ENCODE measurements at regions not wholly inside any gene's neighbourhood (a gene's known extent, or its start where the extent isn't known, plus 50 kb on each side); places are given as distances from the start of the nearest gene placed in this dataset.

DNA sequence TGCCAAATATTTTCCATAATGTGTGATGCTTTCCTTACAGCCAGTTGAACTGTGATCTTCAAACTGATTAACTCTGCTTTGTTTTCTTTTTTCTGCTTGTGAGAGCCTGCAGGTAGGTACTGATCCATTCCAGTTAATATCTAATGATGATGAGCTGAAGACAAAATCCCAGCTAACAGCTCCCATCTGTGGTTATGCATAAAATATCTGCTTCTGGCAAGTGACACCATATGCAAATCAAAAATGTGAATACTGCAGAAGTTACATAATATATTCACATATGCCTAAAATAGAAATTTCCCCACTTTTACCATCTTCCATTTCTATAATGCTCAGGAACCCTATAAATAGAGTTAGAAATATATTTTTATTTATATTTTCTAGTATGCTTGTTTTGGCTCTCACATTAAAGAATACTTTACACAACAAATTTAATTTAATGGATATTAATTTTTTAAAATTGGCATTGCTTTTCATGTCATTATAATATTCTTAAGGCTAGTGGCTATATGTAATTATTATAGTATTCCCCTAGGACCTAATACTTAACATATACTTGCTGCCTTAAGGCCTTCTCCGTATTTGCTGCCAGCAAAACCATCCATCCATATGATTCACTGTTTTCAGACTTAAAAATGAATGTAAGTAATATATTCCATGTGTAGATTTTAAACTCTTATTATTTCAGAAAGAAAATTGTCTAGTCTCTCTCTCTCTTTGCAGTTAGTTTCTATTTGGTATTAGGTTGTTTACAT is 83.8 kb downstream of the CCER1 start:
- TF ChIP-seq POLR2AphosphoS5 (IDR thresholded peaks at IDR 0.05), result no peak
- TF ChIP-seq, protein P1, sequence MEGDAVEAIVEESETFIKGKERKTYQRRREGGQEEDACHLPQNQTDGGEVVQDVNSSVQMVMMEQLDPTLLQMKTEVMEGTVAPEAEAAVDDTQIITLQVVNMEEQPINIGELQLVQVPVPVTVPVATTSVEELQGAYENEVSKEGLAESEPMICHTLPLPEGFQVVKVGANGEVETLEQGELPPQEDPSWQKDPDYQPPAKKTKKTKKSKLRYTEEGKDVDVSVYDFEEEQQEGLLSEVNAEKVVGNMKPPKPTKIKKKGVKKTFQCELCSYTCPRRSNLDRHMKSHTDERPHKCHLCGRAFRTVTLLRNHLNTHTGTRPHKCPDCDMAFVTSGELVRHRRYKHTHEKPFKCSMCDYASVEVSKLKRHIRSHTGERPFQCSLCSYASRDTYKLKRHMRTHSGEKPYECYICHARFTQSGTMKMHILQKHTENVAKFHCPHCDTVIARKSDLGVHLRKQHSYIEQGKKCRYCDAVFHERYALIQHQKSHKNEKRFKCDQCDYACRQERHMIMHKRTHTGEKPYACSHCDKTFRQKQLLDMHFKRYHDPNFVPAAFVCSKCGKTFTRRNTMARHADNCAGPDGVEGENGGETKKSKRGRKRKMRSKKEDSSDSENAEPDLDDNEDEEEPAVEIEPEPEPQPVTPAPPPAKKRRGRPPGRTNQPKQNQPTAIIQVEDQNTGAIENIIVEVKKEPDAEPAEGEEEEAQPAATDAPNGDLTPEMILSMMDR (IDR thresholded peaks at IDR 0.05), result no peak
- TF ChIP-seq POLR2A (IDR thresholded peaks at IDR 0.05), result no peak

Measured in stomach (tissue), 4 donors.